ENCODE measurements at regions not wholly inside any gene's neighbourhood (a gene's known extent, or its start where the extent isn't known, plus 50 kb on each side); places are given as distances from the start of the nearest gene placed in this dataset.

- POLR2A ChIA-PET: no interaction called here
- peaks cover 22% of the 10 kb centered on the region for H3K9me3 Mint-ChIP-seq
- H3K4me1 Mint-ChIP-seq: no peaks in the 10 kb centered on the region
- H3K36me3 Mint-ChIP-seq: no peaks in the 10 kb centered on the region
- no peak for ATAC-seq (ENCODE audit: low read depth)
- H3K27me3 Mint-ChIP-seq: no peaks in the 10 kb centered on the region
- H3K27ac Mint-ChIP-seq: no peak overlapping the region
- no peak for DNase-seq
- H3K4me3 Mint-ChIP-seq: no peak overlapping the region
Observed at GRCh38 chr3:95645291-95645690, 1169.1 kb upstream of the EPHA6 start.

- Mint-ChIP-seq H3K27me3 (no peaks in the 10 kb centered on the region), H3K36me3 (no peaks in the 10 kb centered on the region), H3K9me3 (peaks cover 5% of the 10 kb centered on the region), H3K27ac (no peak overlapping the region), H3K4me3 (no peak overlapping the region), H3K4me1 (no peaks in the 10 kb centered on the region)
- ATAC-seq (ENCODE audit: low read depth) (no peak), DNase-seq (no peak)
- POLR2A ChIA-PET: no interaction called here
Observed at GRCh38 chr3:95654570-95655362, 1159.6 kb upstream of the EPHA6 start.

- Mint-ChIP-seq H3K4me1 (no peaks in the 10 kb centered on the region), H3K27ac (no peak overlapping the region), H3K27me3 (no peaks in the 10 kb centered on the region), H3K4me3 (no peak overlapping the region), H3K36me3 (no peaks in the 10 kb centered on the region), H3K9me3 (peaks cover 1% of the 10 kb centered on the region)
- POLR2A ChIA-PET: no interaction called here
- DNase-seq (no peak), ATAC-seq (ENCODE audit: low read depth) (no peak)
Observed at GRCh38 chr3:95655363-95655986, 1158.9 kb upstream of the EPHA6 start.

- H3K9me3 Mint-ChIP-seq: peaks cover 2% of the 10 kb centered on the region
- ATAC-seq (ENCODE audit: low read depth): no peak
- no peak for DNase-seq
- H3K4me3 Mint-ChIP-seq: no peak overlapping the region
- H3K27ac Mint-ChIP-seq: no peak overlapping the region
- POLR2A ChIA-PET: no interaction called here
- H3K27me3 Mint-ChIP-seq: no peaks in the 10 kb centered on the region
- H3K36me3 Mint-ChIP-seq: no peaks in the 10 kb centered on the region
- H3K4me1 Mint-ChIP-seq: no peaks in the 10 kb centered on the region
Observed at GRCh38 chr3:95670765-95671164, 1143.6 kb upstream of the EPHA6 start.

GRCh38 chr3:95673215-95673614 is 1141.2 kb upstream of the EPHA6 start:
- Mint-ChIP-seq H3K4me1 (no peaks in the 10 kb centered on the region), H3K36me3 (no peaks in the 10 kb centered on the region), H3K9me3 (peaks cover 4% of the 10 kb centered on the region), H3K27ac (no peak overlapping the region), H3K4me3 (no peak overlapping the region), H3K27me3 (no peaks in the 10 kb centered on the region)
- DNase-seq (no peak), ATAC-seq (ENCODE audit: low read depth) (no peak)
- POLR2A ChIA-PET: no interaction called here

- H3K4me3 Mint-ChIP-seq: peak overlapping the region; percentile 67
- no peaks in the 10 kb centered on the region for H3K4me1 Mint-ChIP-seq
- POLR2A ChIA-PET: no interaction called here
- H3K27ac Mint-ChIP-seq: no peak overlapping the region
- H3K36me3 Mint-ChIP-seq: no peaks in the 10 kb centered on the region
- H3K9me3 Mint-ChIP-seq: peaks cover 6% of the 10 kb centered on the region
- H3K27me3 Mint-ChIP-seq: no peaks in the 10 kb centered on the region
- DNase-seq (no peak), ATAC-seq (ENCODE audit: low read depth) (peak; percentile 78)
Observed at GRCh38 chr3:95705786-95706418, 1108.5 kb upstream of the EPHA6 start.

- Mint-ChIP-seq H3K4me3 (no peak overlapping the region), H3K4me1 (no peaks in the 10 kb centered on the region), H3K27me3 (no peaks in the 10 kb centered on the region), H3K27ac (no peak overlapping the region), H3K36me3 (no peaks in the 10 kb centered on the region), H3K9me3 (peaks cover 6% of the 10 kb centered on the region)
- POLR2A ChIA-PET: no interaction called here
- DNase-seq (no peak), ATAC-seq (ENCODE audit: low read depth) (no peak)
Observed at GRCh38 chr3:95707268-95707667, 1107.1 kb upstream of the EPHA6 start.

GRCh38 chr3:95710684-95711083 is 1103.7 kb upstream of the EPHA6 start:
- POLR2A ChIA-PET: no interaction called here

GRCh38 chr3:95711789-95712188 is 1102.6 kb upstream of the EPHA6 start:
- Mint-ChIP-seq H3K9me3 (peaks cover 3% of the 10 kb centered on the region), H3K4me3 (no peak overlapping the region), H3K36me3 (no peaks in the 10 kb centered on the region), H3K27me3 (no peaks in the 10 kb centered on the region), H3K27ac (no peak overlapping the region), H3K4me1 (no peaks in the 10 kb centered on the region)
- ATAC-seq (ENCODE audit: low read depth) (no peak), DNase-seq (no peak)
- POLR2A ChIA-PET: no interaction called here

More at GRCh38 chr3:95710684-95711083, 1103.7 kb upstream of the EPHA6 start:
- Mint-ChIP-seq H3K27ac (no peak overlapping the region), H3K36me3 (no peaks in the 10 kb centered on the region), H3K4me3 (no peak overlapping the region), H3K27me3 (no peaks in the 10 kb centered on the region), H3K4me1 (no peaks in the 10 kb centered on the region), H3K9me3 (peaks cover 3% of the 10 kb centered on the region)
- DNase-seq: no peak
- no peak for ATAC-seq (ENCODE audit: low read depth)

GRCh38 chr3:95715128-95715527 is 1099.3 kb upstream of the EPHA6 start:
- no peak for DNase-seq
- H3K36me3 Mint-ChIP-seq: no peaks in the 10 kb centered on the region
- ATAC-seq (ENCODE audit: low read depth): no peak
- no peaks in the 10 kb centered on the region for H3K9me3 Mint-ChIP-seq
- H3K27me3 Mint-ChIP-seq: no peaks in the 10 kb centered on the region
- H3K4me1 Mint-ChIP-seq: no peaks in the 10 kb centered on the region
- H3K27ac Mint-ChIP-seq: no peak overlapping the region
- no peak overlapping the region for H3K4me3 Mint-ChIP-seq
- POLR2A ChIA-PET: no interaction called here

GRCh38 chr3:95717048-95717447 is 1097.3 kb upstream of the EPHA6 start:
- DNase-seq (no peak), ATAC-seq (ENCODE audit: low read depth) (no peak)
- Mint-ChIP-seq H3K27ac (no peak overlapping the region), H3K4me1 (no peaks in the 10 kb centered on the region), H3K9me3 (no peaks in the 10 kb centered on the region), H3K36me3 (no peaks in the 10 kb centered on the region), H3K27me3 (no peaks in the 10 kb centered on the region), H3K4me3 (no peak overlapping the region)
- POLR2A ChIA-PET: no interaction called here

- POLR2A ChIA-PET: no interaction called here
- Mint-ChIP-seq H3K27ac (no peak overlapping the region), H3K27me3 (no peaks in the 10 kb centered on the region), H3K36me3 (no peaks in the 10 kb centered on the region), H3K4me3 (no peak overlapping the region), H3K4me1 (no peaks in the 10 kb centered on the region), H3K9me3 (no peaks in the 10 kb centered on the region)
- ATAC-seq (ENCODE audit: low read depth): no peak
- no peak for DNase-seq
Observed at GRCh38 chr3:95718168-95718567, 1096.2 kb upstream of the EPHA6 start.

GRCh38 chr3:95719481-95719880 is 1094.9 kb upstream of the EPHA6 start:
- Mint-ChIP-seq H3K9me3 (no peaks in the 10 kb centered on the region), H3K36me3 (no peaks in the 10 kb centered on the region), H3K27ac (no peak overlapping the region), H3K27me3 (no peaks in the 10 kb centered on the region), H3K4me3 (no peak overlapping the region), H3K4me1 (no peaks in the 10 kb centered on the region)
- ATAC-seq (ENCODE audit: low read depth) (no peak), DNase-seq (no peak)
- POLR2A ChIA-PET: no interaction called here

- no peaks in the 10 kb centered on the region for H3K27me3 Mint-ChIP-seq
- H3K9me3 Mint-ChIP-seq: no peaks in the 10 kb centered on the region
- no peak overlapping the region for H3K4me3 Mint-ChIP-seq
- ATAC-seq (ENCODE audit: low read depth): no peak
- POLR2A ChIA-PET: no interaction called here
- H3K4me1 Mint-ChIP-seq: no peaks in the 10 kb centered on the region
- no peak for DNase-seq
- H3K36me3 Mint-ChIP-seq: no peaks in the 10 kb centered on the region
- H3K27ac Mint-ChIP-seq: no peak overlapping the region
Observed at GRCh38 chr3:95721938-95722337, 1092.5 kb upstream of the EPHA6 start.

Measured in activated naive CD8-positive, alpha-beta T cell treated with anti-CD3 and anti-CD28 coated beads, Interleukin-2, amount 10 ng/mL, durations not matched to agents 7 days and 5 days (primary cell).